Neural cell (in vitro differentiated cells): ENCODE measurements at regions not wholly inside any gene's neighbourhood (a gene's known extent, or its start where the extent isn't known, plus 50 kb on each side); places are given as distances from the start of the nearest gene placed in this dataset.

ENCODE experiments used
- H2AFZ ChIP-seq: fragments of 200-600, 300-800 bp; sonication (generic), shearing (Covaris generic); 2 replicates; pipeline ENCODE4 v1.6.0; 2014; ENCODE audit warnings: low read depth, mild to moderate bottlenecking, antibody characterized with exemption, low read length, moderate library complexity
- H3F3A ChIP-seq: fragments of 200-600 bp; shearing (Covaris generic); 2 replicates; pipeline ENCODE4 v1.6.1; 2016; ENCODE audit warnings: mild to moderate bottlenecking, moderate library complexity, mixed read lengths, antibody characterized with exemption, low read length; ENCODE audit not compliant: insufficient read depth, poor library complexity, severe bottlenecking
- H3K27ac ChIP-seq: fragments of 200-600, 300-800 bp; sonication (generic), shearing (Covaris generic); 2 replicates; pipeline ENCODE4 v1.5.1; 2014; ENCODE audit warnings: mild to moderate bottlenecking, low read length, moderate library complexity
- H3K27me3 ChIP-seq: fragments of 300-800, 200-600 bp; sonication (generic), shearing (Covaris generic); 2 replicates; pipeline ENCODE4 v1.6.0; 2014; ENCODE audit warnings: mild to moderate bottlenecking, low read depth, low read length, moderate library complexity; ENCODE audit not compliant: insufficient read depth
- H3K36me3 ChIP-seq: fragments of 300-800, 200-600 bp; sonication (generic), shearing (Covaris generic); 2 replicates; pipeline ENCODE4 v1.5.1; 2014; ENCODE audit warnings: mild to moderate bottlenecking, antibody characterized with exemption, low read length, moderate library complexity; ENCODE audit not compliant: insufficient read depth
- H3K4me2 ChIP-seq: fragments of 300-800, 200-600 bp; sonication (generic), shearing (Covaris generic); 2 replicates; pipeline ENCODE4 v1.6.0; 2014; ENCODE audit warnings: mild to moderate bottlenecking, low read length
- H3K4me3 ChIP-seq: fragments of 300-800, 200-600 bp; sonication (generic), shearing (Covaris generic); 2 replicates; pipeline ENCODE4 v1.5.1; 2014; ENCODE audit warnings: mild to moderate bottlenecking, low read length, moderate library complexity
- H3K79me2 ChIP-seq: fragments of 200-600 bp; shearing (Covaris generic); replicated peaks from 2 replicates; pipeline ENCODE4 v1.6.0; 2014; ENCODE audit warnings: mild to moderate bottlenecking, low read length, moderate library complexity; ENCODE audit not compliant: insufficient read depth
- H3K9ac ChIP-seq: fragments of 300-800, 200-600 bp; sonication (generic), shearing (Covaris generic); 2 replicates; pipeline ENCODE4 v1.6.1; 2016; ENCODE audit warnings: mild to moderate bottlenecking, low read length, mixed read lengths
- H3K9me2 ChIP-seq: fragments of 200-600 bp; shearing (Covaris generic); 2 replicates; pipeline ENCODE4 v1.6.1; 2016; ENCODE audit warnings: mild to moderate bottlenecking, low read length, mixed read lengths; ENCODE audit not compliant: insufficient read depth
- H3K9me3 ChIP-seq: fragments of 200-600, 300-800 bp; sonication (generic), shearing (Covaris generic); 2 replicates; pipeline ENCODE4 v1.6.1; 2016; ENCODE audit warnings: mild to moderate bottlenecking, mixed run types, low read length, moderate library complexity, mixed read lengths
- H4K20me1 ChIP-seq: fragments of 200-600 bp; shearing (Covaris generic); 2 replicates; pipeline ENCODE4 v1.6.1; 2016; ENCODE audit warnings: mild to moderate bottlenecking, mixed run types; ENCODE audit not compliant: insufficient read depth
- CTCF ChIP-seq: fragments of 450-650 bp; IDR thresholded peaks from 2 replicates; pipeline ENCODE4 v1.5.1; 2014; ENCODE audit warnings: antibody characterized with exemption, mild to moderate bottlenecking, moderate library complexity; ENCODE audit not compliant: poor library complexity, severe bottlenecking
- EP300 ChIP-seq: fragments of 450-650 bp; conservative IDR thresholded peaks from 2 replicates; pipeline ENCODE4 v1.6.1; 2014; ENCODE audit warnings: antibody characterized with exemption, mild to moderate bottlenecking, moderate library complexity; ENCODE audit not compliant: poor library complexity, severe bottlenecking
- EZH2 ChIP-seq: fragments of 200-600, 300-800 bp; shearing (Covaris generic), sonication (generic); IDR thresholded peaks from 2 replicates; pipeline ENCODE4 v1.6.1; 2014; ENCODE audit warnings: antibody characterized with exemption, low read length, borderline replicate concordance, mild to moderate bottlenecking; ENCODE audit not compliant: insufficient read depth, poor library complexity, severe bottlenecking
- MXI1 ChIP-seq: fragments of 450-650 bp; conservative IDR thresholded peaks from 2 replicates; pipeline ENCODE4 v1.6.1; 2014; ENCODE audit warnings: antibody characterized with exemption, mild to moderate bottlenecking; ENCODE audit not compliant: poor library complexity, severe bottlenecking
- POLR2AphosphoS5 ChIP-seq: IDR thresholded peaks from 2 replicates; pipeline ENCODE4 v1.6.1; 2012
- RAD21 ChIP-seq: fragments of 450-650 bp; conservative IDR thresholded peaks from 2 replicates; pipeline ENCODE4 v1.6.1; 2014; ENCODE audit warnings: antibody characterized with exemption, mild to moderate bottlenecking, moderate library complexity
- REST ChIP-seq: IDR thresholded peaks from 2 replicates; pipeline ENCODE4 v1.6.1; 2012; ENCODE audit warnings: borderline replicate concordance
- SMC3 ChIP-seq: fragments of 450-650 bp; conservative IDR thresholded peaks from 2 replicates; pipeline ENCODE4 v1.6.1; 2014; ENCODE audit warnings: antibody characterized with exemption, mild to moderate bottlenecking, moderate library complexity; ENCODE audit not compliant: poor library complexity
- TAF1 ChIP-seq: IDR thresholded peaks from 2 replicates; pipeline ENCODE4 v1.6.1; 2012; ENCODE audit warnings: low read depth

- TF ChIP-seq SMC3 (no peak), POLR2AphosphoS5 (no peak), CTCF (no peak), EZH2 (no peak), MXI1 (no peak), TAF1 (no peak), EP300 (no peak), REST (no peak), RAD21 (no peak)
- Histone ChIP-seq H3K9me3 (no peaks in the 10 kb centered on the region), H3K27me3 (no peaks in the 10 kb centered on the region), H3K9ac (no peak overlapping the region), H2AFZ (no peak overlapping the region), H3K79me2 (no peaks in the 10 kb centered on the region), H3K9me2 (no peaks in the 10 kb centered on the region), H3K4me2 (no peak overlapping the region), H3F3A (no peaks in the 10 kb centered on the region), H3K4me3 (no peak overlapping the region), H3K27ac (no peak overlapping the region), H3K36me3 (no peaks in the 10 kb centered on the region), H4K20me1 (no peaks in the 10 kb centered on the region)
Measured at GRCh38 chr5:120794121-120794520, 330.0 kb downstream of the PRR16 start.

- no peak overlapping the region for H2AFZ ChIP-seq
- H3K27me3 ChIP-seq, result no peaks in the 10 kb centered on the region
- no peaks in the 10 kb centered on the region for H3K36me3 ChIP-seq
- H3K4me3 ChIP-seq, result no peak overlapping the region
- no peak for TF ChIP-seq POLR2AphosphoS5
- TF ChIP-seq EZH2, result no peak
- TF ChIP-seq MXI1, result no peak
- peak; percentile 78 for TF ChIP-seq RAD21
- TF ChIP-seq EP300, result no peak
- peak; percentile 70 for TF ChIP-seq CTCF
- TF ChIP-seq REST, result no peak
- peak; percentile 85 for TF ChIP-seq SMC3
- no peak for TF ChIP-seq TAF1
- no peak overlapping the region for H3K4me2 ChIP-seq
- H3K9me3 ChIP-seq, result no peaks in the 10 kb centered on the region
- no peak overlapping the region for H3K27ac ChIP-seq
- no peaks in the 10 kb centered on the region for H3K9me2 ChIP-seq
- H3K79me2 ChIP-seq, result no peaks in the 10 kb centered on the region
- no peaks in the 10 kb centered on the region for H3F3A ChIP-seq
- no peak overlapping the region for H3K9ac ChIP-seq
- no peaks in the 10 kb centered on the region for H4K20me1 ChIP-seq
Measured at GRCh38 chr5:120803282-120803681, 339.2 kb downstream of the PRR16 start.
